ENCODE measurements at regions not wholly inside any gene's neighbourhood (a gene's known extent, or its start where the extent isn't known, plus 50 kb on each side); places are given as distances from the start of the nearest gene placed in this dataset.

DNA sequence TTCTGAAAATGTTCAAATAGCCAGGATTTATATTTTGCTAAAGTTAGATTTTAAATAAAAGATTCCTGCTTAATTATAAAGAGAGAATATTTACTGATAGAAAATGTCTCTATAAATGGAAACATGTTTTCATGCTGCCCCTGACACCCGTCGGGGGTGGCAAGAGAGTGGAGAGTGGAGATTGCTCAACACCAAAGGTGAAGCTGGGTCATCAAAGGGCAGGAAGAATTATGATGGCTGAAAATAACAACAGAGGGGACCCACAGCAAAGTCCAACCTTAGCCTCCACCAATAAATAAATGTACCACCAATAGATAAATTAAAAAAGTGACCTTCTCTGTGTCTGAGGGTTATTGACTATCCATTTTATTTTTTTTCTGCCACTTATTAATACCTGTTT is 326.8 kb upstream of the GYPC start:
- no peak overlapping the region for H3K27ac ChIP-seq
- DNase-seq (ENCODE audit: low read depth, low spot score): no peak

DNA sequence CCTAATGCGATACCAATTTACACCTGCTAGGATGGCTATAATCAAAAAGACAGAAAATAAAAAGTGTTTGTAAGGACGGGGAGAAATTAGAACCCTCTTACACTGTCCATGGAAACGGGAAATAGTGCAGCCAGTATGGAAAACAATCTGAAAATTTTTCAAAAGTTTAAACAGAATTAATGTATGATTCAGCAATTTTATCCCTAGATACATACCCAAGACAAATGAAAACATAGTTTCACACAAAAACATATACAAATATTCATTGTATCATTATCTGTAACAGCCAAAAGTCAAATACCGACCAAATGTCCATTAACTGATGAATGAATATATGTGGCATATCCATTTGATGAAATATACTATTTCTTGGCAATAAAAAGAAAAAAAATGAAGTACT is 313.5 kb upstream of the GYPC start:
- H3K27ac ChIP-seq: no peak overlapping the region
- DNase-seq (ENCODE audit: low read depth, low spot score): no peak

DNA sequence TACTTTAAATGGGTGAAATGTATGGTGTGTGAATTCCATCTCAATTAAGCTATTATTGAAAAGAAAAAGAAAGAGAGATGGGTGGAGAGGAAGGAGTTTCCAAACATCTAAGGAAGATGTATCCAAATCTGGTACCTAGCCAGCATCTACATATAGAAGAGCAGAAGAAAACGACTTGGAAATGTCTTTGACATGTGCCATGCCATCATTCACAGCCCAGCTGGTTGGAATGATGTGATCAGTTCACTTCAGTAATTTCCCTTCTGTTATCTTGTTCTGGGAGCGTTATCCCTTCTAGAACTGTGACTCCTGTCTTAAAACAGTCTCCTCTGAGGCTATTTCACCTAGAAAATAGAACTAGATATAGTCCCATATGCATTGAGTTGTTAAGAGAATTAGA is 312.8 kb upstream of the GYPC start:
- DNase-seq (ENCODE audit: low read depth, low spot score): no peak
- H3K27ac ChIP-seq: no peak overlapping the region

DNA sequence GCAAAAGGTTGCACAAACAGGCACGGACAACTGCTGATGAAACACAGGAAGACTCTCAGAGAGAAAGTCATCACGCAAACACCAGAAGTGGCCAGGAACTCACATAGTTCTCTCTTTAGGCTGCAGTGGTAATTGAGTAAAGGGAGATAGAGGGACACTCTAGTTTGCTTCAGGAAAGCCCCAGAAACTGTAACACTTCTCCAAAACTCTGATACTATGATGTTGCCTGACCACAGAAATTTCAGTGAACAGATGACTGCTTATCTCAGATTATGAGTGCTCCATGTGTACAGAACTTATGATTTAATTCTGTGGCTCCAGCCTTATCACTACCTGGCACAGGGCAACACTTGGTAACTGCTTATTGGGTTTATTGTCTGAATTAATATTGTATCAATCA is 311.5 kb upstream of the GYPC start:
- no peak overlapping the region for H3K27ac ChIP-seq
- DNase-seq (ENCODE audit: low read depth, low spot score): no peak

DNA sequence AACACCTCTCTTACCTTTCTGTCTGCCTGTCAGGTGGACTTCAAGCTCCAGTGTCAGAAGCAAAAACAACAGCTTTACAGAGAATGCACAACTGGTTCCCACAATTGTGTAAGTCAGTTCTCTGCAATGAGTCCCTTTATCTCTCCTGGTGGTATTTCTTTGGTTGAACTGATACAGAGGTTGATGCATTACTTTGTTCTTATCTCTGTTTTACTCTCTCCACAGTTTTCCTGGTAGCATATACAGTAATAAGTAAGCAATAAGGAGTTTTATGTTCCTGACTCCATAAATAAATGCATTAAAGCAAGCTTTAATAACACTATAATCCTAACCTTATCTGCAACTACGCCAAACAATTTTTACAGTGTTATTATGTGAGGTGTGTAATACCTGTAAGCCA is 310.3 kb upstream of the GYPC start:
- no peak overlapping the region for H3K27ac ChIP-seq
- no peak for DNase-seq (ENCODE audit: low read depth, low spot score)

DNA sequence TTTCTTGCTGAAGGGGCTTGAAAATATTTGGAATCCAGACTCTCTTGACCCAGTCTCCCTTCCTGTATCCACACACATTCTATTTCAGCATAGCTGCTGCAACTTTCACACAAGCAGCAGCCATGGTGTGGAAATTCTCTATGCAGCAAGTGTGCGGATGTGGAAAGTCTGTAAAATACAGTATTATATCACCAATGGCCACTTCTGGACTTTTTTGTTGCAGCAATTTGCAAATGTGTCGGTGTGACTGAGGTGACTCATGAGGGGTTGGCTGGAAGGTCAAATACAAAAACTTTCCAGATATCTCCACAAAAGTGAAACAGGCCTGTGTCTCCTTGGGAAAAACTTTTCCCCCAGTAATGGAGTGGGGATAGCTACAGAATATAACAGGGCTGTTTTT is 299.3 kb upstream of the GYPC start:
- no peak for DNase-seq (ENCODE audit: low read depth, low spot score)
- no peak overlapping the region for H3K27ac ChIP-seq

DNA sequence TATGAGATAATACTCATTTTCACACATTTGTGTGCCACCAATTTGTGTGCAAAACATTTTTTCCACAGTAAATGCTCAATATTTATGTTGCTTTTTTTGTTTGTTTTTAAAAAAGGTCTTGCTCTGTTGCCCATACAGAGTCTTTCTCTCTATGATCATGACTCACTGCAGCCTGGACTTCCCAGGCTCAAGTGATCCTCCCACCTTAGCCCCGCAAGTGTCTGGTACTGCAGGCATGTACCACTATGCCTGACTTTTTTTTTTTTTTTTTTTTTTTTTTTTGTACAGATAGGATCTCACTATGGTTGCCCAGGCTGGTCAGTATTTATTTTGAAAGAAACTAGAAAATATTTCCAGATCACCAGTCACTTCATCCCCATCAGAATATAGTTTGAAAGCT is 297.8 kb upstream of the GYPC start:
- no peak overlapping the region for H3K27ac ChIP-seq
- DNase-seq (ENCODE audit: low read depth, low spot score): no peak

DNA sequence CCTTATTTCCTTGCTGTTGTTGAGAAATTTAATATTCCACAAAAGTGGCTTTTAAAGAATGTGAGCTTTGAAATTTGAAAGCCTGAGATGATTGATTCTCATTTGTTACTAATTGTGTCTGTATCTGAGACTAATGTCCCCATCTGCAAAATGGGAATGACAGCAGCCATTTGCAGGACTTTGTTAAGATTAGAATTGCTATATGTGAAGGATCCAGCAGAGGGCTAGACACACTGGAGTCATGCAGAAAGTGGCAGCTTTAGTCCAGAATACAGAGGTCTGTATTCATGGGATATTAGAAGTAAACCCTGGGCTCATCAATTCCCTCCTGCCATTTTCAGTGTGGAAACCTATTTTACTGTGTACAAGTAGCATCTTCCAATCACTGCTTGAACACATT is 296.5 kb upstream of the GYPC start:
- no peak for DNase-seq (ENCODE audit: low read depth, low spot score)

DNA sequence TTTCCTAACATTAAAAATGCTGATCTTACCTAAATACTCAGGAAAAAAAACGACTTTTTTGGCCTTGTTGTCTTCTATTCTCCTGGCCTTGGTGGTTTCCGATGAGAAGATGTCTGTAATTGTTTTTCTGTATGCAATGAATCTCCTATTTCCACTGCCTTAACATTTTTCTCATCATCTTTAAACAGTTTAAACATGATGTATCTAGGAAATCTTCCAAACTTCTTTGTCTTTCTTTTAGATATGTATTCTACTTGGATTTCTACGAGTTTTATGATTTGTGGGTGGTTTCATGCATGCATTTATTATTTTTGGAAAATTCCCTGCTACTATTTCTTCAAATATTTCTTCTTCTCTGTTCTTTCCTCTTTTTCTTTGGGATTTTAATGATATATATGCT is 288.6 kb upstream of the GYPC start:
- no peak for DNase-seq (ENCODE audit: low read depth, low spot score)
- no peak overlapping the region for H3K27ac ChIP-seq

More for the DNA sequence above, 296.5 kb upstream of the GYPC start:
- no peak overlapping the region for H3K27ac ChIP-seq

DNA sequence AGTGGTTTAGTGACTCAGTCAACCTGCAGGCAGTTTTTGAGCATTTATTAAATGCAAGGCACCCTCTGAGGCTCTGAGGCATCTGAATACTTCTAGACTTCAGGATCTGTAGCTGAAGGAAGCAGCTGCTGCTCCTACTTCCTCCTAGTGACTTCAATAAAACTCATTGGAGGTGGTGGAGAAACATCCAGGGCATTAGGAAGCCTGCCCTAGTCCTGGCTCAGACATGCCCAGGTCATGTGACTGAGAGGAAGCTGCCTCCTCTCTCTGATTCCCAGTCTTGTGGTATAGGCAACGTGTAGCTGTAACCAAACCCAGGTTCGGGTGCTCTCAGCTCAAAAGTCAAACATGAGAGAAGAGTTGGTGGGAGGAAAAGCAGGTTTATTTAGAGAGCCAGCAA is 287.2 kb upstream of the GYPC start:
- no peak for DNase-seq (ENCODE audit: low read depth, low spot score)
- H3K27ac ChIP-seq: no peak overlapping the region

DNA sequence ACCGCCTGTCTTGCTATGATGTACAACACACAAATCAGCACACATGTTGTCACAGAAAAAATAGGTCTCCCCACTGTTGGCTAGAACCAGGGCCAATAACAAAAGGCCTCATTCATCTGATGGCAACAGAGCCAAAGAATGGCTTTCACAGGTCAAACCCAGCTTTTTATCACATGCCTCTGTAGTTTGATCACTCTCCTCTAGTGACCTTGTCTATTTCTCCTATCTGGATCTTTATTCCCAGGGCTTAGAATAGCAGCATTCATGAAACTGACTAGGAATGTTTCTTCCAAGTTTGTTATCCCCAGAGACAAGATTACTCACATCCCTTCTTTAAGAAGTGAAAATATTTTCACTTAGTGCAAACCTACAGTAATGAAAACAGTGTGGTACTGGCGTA is 285.8 kb upstream of the GYPC start:
- no peak overlapping the region for H3K27ac ChIP-seq
- DNase-seq (ENCODE audit: low read depth, low spot score): no peak

DNA sequence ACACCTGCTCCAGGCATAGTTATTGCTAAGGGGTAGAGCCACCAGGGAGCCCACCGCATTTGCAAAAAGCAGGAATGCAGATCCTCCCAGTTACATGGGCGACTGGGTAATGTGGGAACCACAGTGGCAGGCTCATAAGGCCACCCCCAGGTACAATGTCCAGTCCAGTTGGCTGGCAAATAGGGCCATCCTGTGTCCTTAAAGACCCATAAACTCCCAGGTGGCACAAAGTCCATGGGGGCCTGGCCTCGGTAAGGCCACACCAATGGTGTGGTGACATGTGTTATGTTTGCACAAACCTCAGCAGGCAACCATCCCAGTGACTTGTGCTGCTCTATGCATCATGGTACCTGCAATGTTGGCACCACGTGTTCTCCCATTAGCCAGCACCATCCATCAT is 283.6 kb upstream of the GYPC start:
- H3K27ac ChIP-seq: no peak overlapping the region
- no peak for DNase-seq (ENCODE audit: low read depth, low spot score)

DNA sequence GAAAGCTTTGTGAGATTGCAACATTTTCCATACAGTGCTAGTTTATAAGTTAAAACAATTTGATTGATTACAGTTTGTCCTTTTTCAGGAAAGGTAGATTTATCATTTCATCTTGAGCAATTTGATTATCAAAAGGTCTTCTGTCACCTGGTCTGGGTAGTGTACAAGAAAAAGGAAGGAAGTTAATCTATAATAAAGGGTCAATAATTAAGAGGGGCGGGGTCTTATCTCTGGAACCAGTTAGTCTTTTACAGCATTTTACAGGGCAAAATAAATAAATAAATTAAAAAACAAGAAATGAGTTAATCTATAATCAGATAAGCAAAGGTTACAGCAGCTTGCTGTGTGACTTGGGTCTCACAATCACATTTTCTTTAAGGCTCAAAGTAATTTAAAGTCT is 277.8 kb upstream of the GYPC start:
- no peak overlapping the region for H3K27ac ChIP-seq
- DNase-seq (ENCODE audit: low read depth, low spot score): no peak

DNA sequence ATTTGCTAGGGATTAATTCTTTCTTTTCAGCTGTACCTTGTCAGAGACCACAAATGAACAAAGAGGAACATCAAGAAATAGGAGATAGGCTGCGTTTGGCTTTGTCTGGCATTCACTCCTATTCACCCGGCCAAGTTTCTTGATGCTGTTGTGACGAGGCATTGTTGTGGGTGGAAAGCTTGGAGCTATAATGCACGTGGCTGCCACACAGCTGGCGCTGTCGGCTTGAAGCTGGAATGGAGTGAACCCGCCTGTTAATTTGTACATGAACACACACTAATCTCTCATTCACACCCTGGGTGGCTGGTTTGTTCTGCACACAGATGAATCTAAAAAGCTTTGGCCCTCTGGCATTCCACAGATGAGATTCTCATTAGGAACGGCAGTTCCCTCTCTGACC is 274.9 kb upstream of the GYPC start:
- H3K27ac ChIP-seq: no peak overlapping the region
- DNase-seq (ENCODE audit: low read depth, low spot score): no peak

DNA sequence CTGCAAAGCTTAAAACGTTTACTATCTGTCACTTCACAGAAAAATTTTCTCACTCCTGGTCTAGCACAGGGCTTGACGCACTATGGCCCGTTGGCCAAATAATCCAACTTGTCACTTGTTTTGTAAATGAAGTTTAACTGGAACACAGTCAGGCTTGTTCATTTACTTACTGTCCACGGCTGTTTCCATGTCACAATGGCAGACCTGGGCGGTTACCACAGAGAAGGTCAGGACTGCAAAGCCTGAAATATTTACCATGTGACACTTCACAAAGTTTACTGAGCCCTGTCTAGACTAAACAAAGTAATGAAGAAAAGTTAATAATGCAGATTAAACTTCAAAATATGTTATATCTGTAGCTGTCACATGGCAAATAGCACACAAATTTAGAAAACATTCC is 273.0 kb upstream of the GYPC start:
- DNase-seq (ENCODE audit: low read depth, low spot score): no peak
- no peak overlapping the region for H3K27ac ChIP-seq

DNA sequence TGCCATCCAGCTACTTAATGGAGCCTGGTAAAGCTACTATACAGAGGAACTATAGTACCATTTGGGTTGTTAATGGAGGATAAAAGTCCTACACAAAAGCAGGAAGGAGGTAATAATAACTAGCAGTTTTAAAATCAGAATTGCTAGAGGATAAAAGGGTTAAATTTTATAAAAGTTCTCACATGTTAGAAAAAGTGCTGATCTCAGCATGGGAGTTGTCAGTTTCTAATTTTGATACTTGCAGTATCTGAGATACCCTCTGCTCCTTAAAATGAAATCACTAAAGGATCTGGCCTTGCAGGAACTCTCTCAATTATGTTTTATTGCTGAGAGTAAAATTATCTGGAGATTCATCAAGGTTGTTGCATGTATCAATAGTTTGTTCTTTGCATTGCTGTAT is 272.2 kb upstream of the GYPC start:
- no peak for DNase-seq (ENCODE audit: low read depth, low spot score)
- H3K27ac ChIP-seq: no peak overlapping the region

DNA sequence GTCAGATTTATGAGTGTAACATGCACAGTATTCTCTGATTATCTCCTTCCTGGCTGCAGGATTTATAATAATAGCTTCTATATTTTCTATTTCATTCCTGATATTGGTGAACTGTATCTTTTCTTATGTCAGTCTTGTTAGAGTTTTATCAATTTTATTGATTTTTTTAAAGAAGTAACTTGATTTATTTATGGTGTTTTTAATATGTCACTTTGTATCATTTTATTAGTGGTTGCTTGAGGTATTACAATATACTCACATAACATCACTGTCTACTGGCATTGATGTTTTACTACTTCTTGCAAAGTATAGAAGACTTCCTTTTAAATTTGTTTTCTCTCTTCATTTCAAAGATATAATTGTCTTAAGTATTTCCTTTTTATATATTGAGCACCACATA is 270.5 kb upstream of the GYPC start:
- no peak overlapping the region for H3K27ac ChIP-seq
- DNase-seq (ENCODE audit: low read depth, low spot score): no peak

DNA sequence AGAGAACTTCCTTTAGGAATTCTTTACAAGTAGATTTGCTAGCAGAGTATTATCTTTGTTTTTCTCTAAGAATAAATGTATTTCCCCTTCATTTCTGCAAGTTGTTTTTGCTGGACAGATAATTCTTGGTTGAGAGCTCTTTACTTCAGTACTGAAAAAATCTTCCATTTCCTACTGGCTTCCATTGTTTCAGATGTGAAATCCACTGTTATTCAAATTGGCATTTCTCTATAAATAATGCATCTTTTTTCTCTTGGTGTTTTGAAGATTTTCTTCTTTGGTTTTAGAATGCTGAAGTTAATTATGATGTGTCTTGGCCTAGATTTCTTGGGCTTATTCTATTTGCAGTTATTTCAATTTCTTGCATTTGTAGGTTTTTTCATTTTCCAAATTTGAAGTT is 270.0 kb upstream of the GYPC start:
- no peak for DNase-seq (ENCODE audit: low read depth, low spot score)
- no peak overlapping the region for H3K27ac ChIP-seq

DNA sequence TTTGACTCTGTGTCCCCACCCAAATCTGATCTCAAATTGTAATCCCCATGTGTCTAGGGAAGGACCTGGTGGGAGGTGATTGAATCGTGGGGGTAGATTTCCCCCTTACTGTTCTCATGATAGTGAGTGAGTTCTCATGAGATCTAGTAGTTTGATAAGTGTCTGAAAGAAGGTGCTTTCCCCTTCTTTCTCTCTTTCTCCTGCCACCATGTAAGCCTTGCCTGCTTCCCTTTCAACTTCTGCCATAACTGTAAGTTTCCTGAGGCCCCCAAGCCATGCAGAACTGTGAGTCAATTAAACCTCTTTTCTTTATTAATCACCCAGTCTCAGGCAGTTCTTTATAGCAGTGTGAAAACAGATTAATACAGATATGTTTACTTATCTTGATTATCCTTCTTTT is 266.5 kb upstream of the GYPC start:
- no peak for DNase-seq (ENCODE audit: low read depth, low spot score)
- no peak overlapping the region for H3K27ac ChIP-seq

DNA sequence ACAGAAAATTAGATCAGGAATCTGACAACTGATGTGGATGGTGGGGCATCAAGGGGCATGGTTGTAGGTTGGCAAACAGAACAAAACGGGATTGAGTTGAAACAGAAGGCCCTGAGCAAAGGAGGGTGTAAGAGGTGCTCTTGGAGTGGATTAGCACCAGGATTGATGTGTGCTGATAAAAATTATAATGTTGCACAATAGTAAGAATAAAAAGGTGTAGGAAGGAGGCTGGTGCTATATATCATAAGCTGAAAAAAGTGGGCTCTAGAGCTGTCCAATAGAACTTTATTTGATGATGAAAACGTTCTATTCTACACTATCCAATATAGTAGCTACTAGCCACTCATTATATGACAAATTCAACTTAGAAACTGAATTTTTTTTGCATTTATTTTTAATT is 263.1 kb upstream of the GYPC start:
- no peak for DNase-seq (ENCODE audit: low read depth, low spot score)
- no peak overlapping the region for H3K27ac ChIP-seq

DNA sequence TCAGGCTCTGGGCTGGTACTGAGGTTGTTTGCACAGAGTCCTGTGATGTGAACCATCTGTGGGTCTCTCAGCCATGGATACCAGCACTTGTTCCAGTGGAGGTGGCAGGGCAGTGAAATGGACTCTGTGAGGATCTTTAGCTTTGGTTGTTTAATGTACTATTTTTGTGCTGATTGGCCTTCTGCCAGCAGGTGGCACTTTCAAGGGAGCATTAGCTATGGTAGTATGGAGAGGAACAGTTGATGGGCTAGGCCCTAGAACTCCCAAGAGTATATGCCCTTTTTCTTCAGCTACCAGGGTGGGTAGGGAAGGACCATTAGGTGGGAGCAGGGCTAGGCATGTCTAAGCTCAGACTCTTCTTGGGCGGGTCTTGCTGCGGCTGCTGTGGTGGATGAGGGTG is 257.0 kb upstream of the GYPC start:
- no peak for DNase-seq (ENCODE audit: low read depth, low spot score)
- H3K27ac ChIP-seq: no peak overlapping the region

DNA sequence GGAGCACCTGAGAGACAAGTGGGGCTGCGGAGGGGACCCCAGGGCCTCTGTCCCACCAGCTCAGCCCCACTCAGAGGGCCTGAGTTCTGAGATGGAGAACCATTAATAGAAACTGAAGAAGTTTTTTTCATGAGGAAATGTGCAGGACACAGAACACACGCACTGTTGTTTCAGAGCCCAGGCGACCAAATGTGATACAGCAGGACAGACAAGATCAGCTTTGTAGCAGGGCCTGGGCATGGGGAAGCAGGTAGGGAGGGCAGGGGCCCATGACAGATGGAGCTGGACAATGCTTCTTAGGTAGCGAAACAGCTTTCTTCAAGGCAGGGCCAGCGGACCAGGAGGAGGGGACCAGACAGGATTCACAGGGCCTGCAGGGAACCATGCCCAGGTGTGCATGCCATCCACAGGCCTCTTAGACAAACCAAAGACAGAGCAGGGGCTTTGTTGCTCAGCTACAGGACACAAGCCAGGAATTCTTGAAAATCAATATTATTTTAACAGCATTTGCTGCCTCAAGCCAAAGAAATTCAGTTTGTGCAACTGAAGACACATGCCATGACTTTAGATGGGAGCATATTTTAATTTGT is 252.8 kb upstream of the GYPC start:
- DNase-seq (ENCODE audit: low read depth, low spot score): no peak
- no peak overlapping the region for H3K27ac ChIP-seq

DNA sequence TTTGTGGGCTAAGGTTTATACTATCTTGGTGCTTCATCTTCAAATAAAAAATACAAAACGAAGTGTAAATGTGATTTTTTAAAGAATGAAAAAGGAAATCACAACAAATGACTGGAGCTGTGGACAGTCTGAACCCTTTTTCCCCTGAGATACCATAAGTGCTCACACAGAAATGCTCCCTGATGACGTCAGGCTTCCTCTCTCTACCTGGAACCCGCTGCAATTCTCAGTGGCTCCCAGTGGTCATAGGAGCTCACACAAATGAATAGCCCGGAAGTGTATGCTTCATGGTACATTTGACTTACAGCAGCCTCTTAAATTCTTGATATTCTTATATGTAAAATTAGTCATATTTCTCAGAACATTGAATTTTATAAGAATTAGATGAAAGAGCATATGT is 249.7 kb upstream of the GYPC start:
- no peak overlapping the region for H3K27ac ChIP-seq
- no peak for DNase-seq (ENCODE audit: low read depth, low spot score)
